Adipocyte (in vitro differentiated cells): ENCODE measurements at regions not wholly inside any gene's neighbourhood (a gene's known extent, or its start where the extent isn't known, plus 50 kb on each side); places are given as distances from the start of the nearest gene placed in this dataset.

Source experiments
- DNase-seq: peaks from one replicate; pipeline ENCODE4 v3.0.0-alpha.2; 2015; ENCODE audit warnings: low read depth
- H3K27me3 ChIP-seq: replicated peaks from 2 replicates; pipeline ENCODE4 v1.7.0; 2013; ENCODE audit warnings: mild to moderate bottlenecking, low read length, moderate library complexity; ENCODE audit not compliant: control insufficient read depth, insufficient read depth
- H3K36me3 ChIP-seq: 2 replicates; pipeline ENCODE4 v1.7.0; 2013; ENCODE audit warnings: low read length, mild to moderate bottlenecking, moderate library complexity; ENCODE audit not compliant: control insufficient read depth, insufficient read depth, severe bottlenecking
- H3K4me1 ChIP-seq: 2 replicates; pipeline ENCODE4 v1.7.0; 2013; ENCODE audit warnings: mild to moderate bottlenecking, low read length, moderate library complexity; ENCODE audit not compliant: control insufficient read depth, insufficient read depth
- H3K4me3 ChIP-seq: 2 replicates; pipeline ENCODE4 v1.7.0; 2013; ENCODE audit warnings: mild to moderate bottlenecking, low read length, moderate library complexity
- H3K9ac ChIP-seq: 2 replicates; pipeline ENCODE4 v1.7.0; 2013; ENCODE audit warnings: mild to moderate bottlenecking, low read length, moderate library complexity
- H3K9me3 ChIP-seq: 2 replicates; pipeline ENCODE4 v1.7.0; 2013; ENCODE audit warnings: mild to moderate bottlenecking, low read length, moderate library complexity; ENCODE audit not compliant: control insufficient read depth

GRCh38 chr3:31172336-31172735 lies 277.9 kb upstream of the GADL1 start:
- Histone ChIP-seq H3K9me3 (no peaks in the 10 kb centered on the region), H3K9ac (no peak overlapping the region), H3K27me3 (no peaks in the 10 kb centered on the region), H3K36me3 (no peaks in the 10 kb centered on the region), H3K4me3 (no peak overlapping the region), H3K4me1 (peaks cover 17% of the 10 kb centered on the region)
- no peak for DNase-seq

- no peak overlapping the region for H3K9ac ChIP-seq
- H3K9me3 ChIP-seq: no peaks in the 10 kb centered on the region
- H3K4me1 ChIP-seq: peaks cover 17% of the 10 kb centered on the region
- no peak overlapping the region for H3K4me3 ChIP-seq
- H3K27me3 ChIP-seq: no peaks in the 10 kb centered on the region
- H3K36me3 ChIP-seq: no peaks in the 10 kb centered on the region
- no peak for DNase-seq
Observed at GRCh38 chr3:31173118-31173718, 278.8 kb upstream of the GADL1 start.

GRCh38 chr3:31174079-31174478 lies 279.6 kb upstream of the GADL1 start:
- Histone ChIP-seq H3K4me3 (no peak overlapping the region), H3K9ac (no peak overlapping the region), H3K36me3 (no peaks in the 10 kb centered on the region), H3K27me3 (no peaks in the 10 kb centered on the region), H3K4me1 (peaks cover 17% of the 10 kb centered on the region), H3K9me3 (no peaks in the 10 kb centered on the region)
- DNase-seq: no peak

- H3K27me3 ChIP-seq: no peaks in the 10 kb centered on the region
- no peak for DNase-seq
- H3K4me1 ChIP-seq: peaks cover 8% of the 10 kb centered on the region
- H3K9ac ChIP-seq: no peak overlapping the region
- no peaks in the 10 kb centered on the region for H3K36me3 ChIP-seq
- H3K9me3 ChIP-seq: no peaks in the 10 kb centered on the region
- no peak overlapping the region for H3K4me3 ChIP-seq
Observed at GRCh38 chr3:31176045-31176444, 281.6 kb upstream of the GADL1 start.

- Histone ChIP-seq H3K9ac (no peak overlapping the region), H3K27me3 (no peaks in the 10 kb centered on the region), H3K4me1 (no peaks in the 10 kb centered on the region), H3K9me3 (no peaks in the 10 kb centered on the region), H3K4me3 (no peak overlapping the region), H3K36me3 (no peaks in the 10 kb centered on the region)
- DNase-seq: no peak
Observed at GRCh38 chr3:31178467-31178866, 284.0 kb upstream of the GADL1 start.

GRCh38 chr3:31179768-31180167 lies 285.3 kb upstream of the GADL1 start:
- Histone ChIP-seq H3K9ac (no peak overlapping the region), H3K9me3 (no peaks in the 10 kb centered on the region), H3K27me3 (no peaks in the 10 kb centered on the region), H3K4me3 (no peak overlapping the region), H3K4me1 (no peaks in the 10 kb centered on the region), H3K36me3 (no peaks in the 10 kb centered on the region)
- no peak for DNase-seq

GRCh38 chr3:31180274-31180673 lies 285.8 kb upstream of the GADL1 start:
- H3K4me3 ChIP-seq: no peak overlapping the region
- no peaks in the 10 kb centered on the region for H3K27me3 ChIP-seq
- no peaks in the 10 kb centered on the region for H3K4me1 ChIP-seq
- no peak overlapping the region for H3K9ac ChIP-seq
- no peaks in the 10 kb centered on the region for H3K36me3 ChIP-seq
- no peaks in the 10 kb centered on the region for H3K9me3 ChIP-seq
- no peak for DNase-seq

- DNase-seq: no peak
Observed at GRCh38 chr3:31181661-31182060, 287.2 kb upstream of the GADL1 start.

GRCh38 chr3:31182661-31183060 lies 288.2 kb upstream of the GADL1 start:
- Histone ChIP-seq H3K36me3 (no peaks in the 10 kb centered on the region), H3K27me3 (no peaks in the 10 kb centered on the region), H3K9ac (no peak overlapping the region), H3K9me3 (no peaks in the 10 kb centered on the region), H3K4me3 (no peak overlapping the region), H3K4me1 (peaks cover 9% of the 10 kb centered on the region)
- DNase-seq: no peak

More at GRCh38 chr3:31181661-31182060, 287.2 kb upstream of the GADL1 start:
- Histone ChIP-seq H3K27me3 (no peaks in the 10 kb centered on the region), H3K4me3 (no peak overlapping the region), H3K9ac (no peak overlapping the region), H3K36me3 (no peaks in the 10 kb centered on the region), H3K4me1 (peaks cover 6% of the 10 kb centered on the region), H3K9me3 (no peaks in the 10 kb centered on the region)

- Histone ChIP-seq H3K4me3 (no peak overlapping the region), H3K27me3 (no peaks in the 10 kb centered on the region), H3K9me3 (no peaks in the 10 kb centered on the region), H3K9ac (no peak overlapping the region), H3K36me3 (no peaks in the 10 kb centered on the region), H3K4me1 (peaks cover 19% of the 10 kb centered on the region)
- DNase-seq: peak; percentile 1
Observed at GRCh38 chr3:31184261-31185061, 290.0 kb upstream of the GADL1 start.

- H3K4me3 ChIP-seq: no peak overlapping the region
- H3K27me3 ChIP-seq: no peaks in the 10 kb centered on the region
- no peaks in the 10 kb centered on the region for H3K9me3 ChIP-seq
- H3K4me1 ChIP-seq: peaks cover 19% of the 10 kb centered on the region
- no peak overlapping the region for H3K9ac ChIP-seq
- no peaks in the 10 kb centered on the region for H3K36me3 ChIP-seq
- no peak for DNase-seq
Observed at GRCh38 chr3:31185062-31185357, 290.5 kb upstream of the GADL1 start.

- no peak overlapping the region for H3K9ac ChIP-seq
- DNase-seq: no peak
- H3K36me3 ChIP-seq: no peaks in the 10 kb centered on the region
- peaks cover 19% of the 10 kb centered on the region for H3K4me1 ChIP-seq
- H3K4me3 ChIP-seq: no peak overlapping the region
- H3K9me3 ChIP-seq: no peaks in the 10 kb centered on the region
- H3K27me3 ChIP-seq: no peaks in the 10 kb centered on the region
Observed at GRCh38 chr3:31186041-31186440, 291.6 kb upstream of the GADL1 start.
